ENCODE measurements at regions not wholly inside any gene's neighbourhood (a gene's known extent, or its start where the extent isn't known, plus 50 kb on each side); places are given as distances from the start of the nearest gene placed in this dataset.

DNA sequence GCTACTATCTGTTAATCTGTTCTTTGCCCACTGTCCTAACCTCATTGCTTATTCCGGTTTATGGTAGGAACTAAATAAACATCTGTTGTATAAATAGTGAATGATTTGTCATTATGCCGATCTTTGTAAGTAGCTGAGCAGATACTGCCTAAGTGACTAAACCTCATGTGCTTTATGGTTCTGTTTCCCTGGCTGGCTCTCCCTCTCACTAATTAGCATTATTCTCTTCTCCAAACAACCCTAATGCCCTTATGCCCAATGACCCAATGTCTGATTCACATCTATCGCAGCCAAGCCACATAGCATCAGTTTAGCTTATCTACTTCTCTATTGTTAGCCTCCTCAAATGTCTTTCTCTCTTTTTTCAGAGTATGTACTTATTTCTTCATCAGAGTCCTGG, 462.3 kb upstream of the POT1 start:
- H3K79me2 ChIP-seq (replicated peaks; ENCODE audit: insufficient read depth) = no peaks in the 10 kb centered on the region
- DNase-seq (ENCODE audit: low spot score) (no peak), ATAC-seq (no peak)
- TF ChIP-seq POLR2AphosphoS5 (IDR thresholded peaks at IDR 0.05; ENCODE audit: low read depth) (no peak), ZNF114 (CRISPR knock-in tag; IDR thresholded peaks at IDR 0.05) (no peak), CREB1 (CRISPR knock-in tag; IDR thresholded peaks at IDR 0.05; ENCODE audit: low read depth) (no peak), ZNF331 (CRISPR knock-in tag; IDR thresholded peaks at IDR 0.05; ENCODE audit: low read depth) (no peak), EZH2phosphoT487 (IDR thresholded peaks at IDR 0.05; ENCODE audit: unreplicated experiment) (no peak), JUNB (IDR thresholded peaks at IDR 0.05; ENCODE audit: unreplicated experiment) (no peak), NANOG (IDR thresholded peaks at IDR 0.05; ENCODE audit: borderline replicate concordance) (no peak), EZH2 (IDR thresholded peaks at IDR 0.05; ENCODE audit: low read depth, unreplicated experiment) (no peak), STAT1 (IDR thresholded peaks at IDR 0.05; ENCODE audit: unreplicated experiment) (no peak)
- TF ChIP-seq, protein P1, sequence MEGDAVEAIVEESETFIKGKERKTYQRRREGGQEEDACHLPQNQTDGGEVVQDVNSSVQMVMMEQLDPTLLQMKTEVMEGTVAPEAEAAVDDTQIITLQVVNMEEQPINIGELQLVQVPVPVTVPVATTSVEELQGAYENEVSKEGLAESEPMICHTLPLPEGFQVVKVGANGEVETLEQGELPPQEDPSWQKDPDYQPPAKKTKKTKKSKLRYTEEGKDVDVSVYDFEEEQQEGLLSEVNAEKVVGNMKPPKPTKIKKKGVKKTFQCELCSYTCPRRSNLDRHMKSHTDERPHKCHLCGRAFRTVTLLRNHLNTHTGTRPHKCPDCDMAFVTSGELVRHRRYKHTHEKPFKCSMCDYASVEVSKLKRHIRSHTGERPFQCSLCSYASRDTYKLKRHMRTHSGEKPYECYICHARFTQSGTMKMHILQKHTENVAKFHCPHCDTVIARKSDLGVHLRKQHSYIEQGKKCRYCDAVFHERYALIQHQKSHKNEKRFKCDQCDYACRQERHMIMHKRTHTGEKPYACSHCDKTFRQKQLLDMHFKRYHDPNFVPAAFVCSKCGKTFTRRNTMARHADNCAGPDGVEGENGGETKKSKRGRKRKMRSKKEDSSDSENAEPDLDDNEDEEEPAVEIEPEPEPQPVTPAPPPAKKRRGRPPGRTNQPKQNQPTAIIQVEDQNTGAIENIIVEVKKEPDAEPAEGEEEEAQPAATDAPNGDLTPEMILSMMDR (conservative IDR thresholded peaks at IDR 0.05; ENCODE audit: low read depth in 2 of 2) = no peak
- TF ChIP-seq, protein P2, sequence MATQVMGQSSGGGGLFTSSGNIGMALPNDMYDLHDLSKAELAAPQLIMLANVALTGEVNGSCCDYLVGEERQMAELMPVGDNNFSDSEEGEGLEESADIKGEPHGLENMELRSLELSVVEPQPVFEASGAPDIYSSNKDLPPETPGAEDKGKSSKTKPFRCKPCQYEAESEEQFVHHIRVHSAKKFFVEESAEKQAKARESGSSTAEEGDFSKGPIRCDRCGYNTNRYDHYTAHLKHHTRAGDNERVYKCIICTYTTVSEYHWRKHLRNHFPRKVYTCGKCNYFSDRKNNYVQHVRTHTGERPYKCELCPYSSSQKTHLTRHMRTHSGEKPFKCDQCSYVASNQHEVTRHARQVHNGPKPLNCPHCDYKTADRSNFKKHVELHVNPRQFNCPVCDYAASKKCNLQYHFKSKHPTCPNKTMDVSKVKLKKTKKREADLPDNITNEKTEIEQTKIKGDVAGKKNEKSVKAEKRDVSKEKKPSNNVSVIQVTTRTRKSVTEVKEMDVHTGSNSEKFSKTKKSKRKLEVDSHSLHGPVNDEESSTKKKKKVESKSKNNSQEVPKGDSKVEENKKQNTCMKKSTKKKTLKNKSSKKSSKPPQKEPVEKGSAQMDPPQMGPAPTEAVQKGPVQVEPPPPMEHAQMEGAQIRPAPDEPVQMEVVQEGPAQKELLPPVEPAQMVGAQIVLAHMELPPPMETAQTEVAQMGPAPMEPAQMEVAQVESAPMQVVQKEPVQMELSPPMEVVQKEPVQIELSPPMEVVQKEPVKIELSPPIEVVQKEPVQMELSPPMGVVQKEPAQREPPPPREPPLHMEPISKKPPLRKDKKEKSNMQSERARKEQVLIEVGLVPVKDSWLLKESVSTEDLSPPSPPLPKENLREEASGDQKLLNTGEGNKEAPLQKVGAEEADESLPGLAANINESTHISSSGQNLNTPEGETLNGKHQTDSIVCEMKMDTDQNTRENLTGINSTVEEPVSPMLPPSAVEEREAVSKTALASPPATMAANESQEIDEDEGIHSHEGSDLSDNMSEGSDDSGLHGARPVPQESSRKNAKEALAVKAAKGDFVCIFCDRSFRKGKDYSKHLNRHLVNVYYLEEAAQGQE (IDR thresholded peaks at IDR 0.05; ENCODE audit: unreplicated experiment) = no peak
- TF ChIP-seq, protein P3, sequence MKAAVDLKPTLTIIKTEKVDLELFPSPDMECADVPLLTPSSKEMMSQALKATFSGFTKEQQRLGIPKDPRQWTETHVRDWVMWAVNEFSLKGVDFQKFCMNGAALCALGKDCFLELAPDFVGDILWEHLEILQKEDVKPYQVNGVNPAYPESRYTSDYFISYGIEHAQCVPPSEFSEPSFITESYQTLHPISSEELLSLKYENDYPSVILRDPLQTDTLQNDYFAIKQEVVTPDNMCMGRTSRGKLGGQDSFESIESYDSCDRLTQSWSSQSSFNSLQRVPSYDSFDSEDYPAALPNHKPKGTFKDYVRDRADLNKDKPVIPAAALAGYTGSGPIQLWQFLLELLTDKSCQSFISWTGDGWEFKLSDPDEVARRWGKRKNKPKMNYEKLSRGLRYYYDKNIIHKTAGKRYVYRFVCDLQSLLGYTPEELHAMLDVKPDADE (IDR thresholded peaks at IDR 0.05) = no peak
- TF ChIP-seq, protein P4, sequence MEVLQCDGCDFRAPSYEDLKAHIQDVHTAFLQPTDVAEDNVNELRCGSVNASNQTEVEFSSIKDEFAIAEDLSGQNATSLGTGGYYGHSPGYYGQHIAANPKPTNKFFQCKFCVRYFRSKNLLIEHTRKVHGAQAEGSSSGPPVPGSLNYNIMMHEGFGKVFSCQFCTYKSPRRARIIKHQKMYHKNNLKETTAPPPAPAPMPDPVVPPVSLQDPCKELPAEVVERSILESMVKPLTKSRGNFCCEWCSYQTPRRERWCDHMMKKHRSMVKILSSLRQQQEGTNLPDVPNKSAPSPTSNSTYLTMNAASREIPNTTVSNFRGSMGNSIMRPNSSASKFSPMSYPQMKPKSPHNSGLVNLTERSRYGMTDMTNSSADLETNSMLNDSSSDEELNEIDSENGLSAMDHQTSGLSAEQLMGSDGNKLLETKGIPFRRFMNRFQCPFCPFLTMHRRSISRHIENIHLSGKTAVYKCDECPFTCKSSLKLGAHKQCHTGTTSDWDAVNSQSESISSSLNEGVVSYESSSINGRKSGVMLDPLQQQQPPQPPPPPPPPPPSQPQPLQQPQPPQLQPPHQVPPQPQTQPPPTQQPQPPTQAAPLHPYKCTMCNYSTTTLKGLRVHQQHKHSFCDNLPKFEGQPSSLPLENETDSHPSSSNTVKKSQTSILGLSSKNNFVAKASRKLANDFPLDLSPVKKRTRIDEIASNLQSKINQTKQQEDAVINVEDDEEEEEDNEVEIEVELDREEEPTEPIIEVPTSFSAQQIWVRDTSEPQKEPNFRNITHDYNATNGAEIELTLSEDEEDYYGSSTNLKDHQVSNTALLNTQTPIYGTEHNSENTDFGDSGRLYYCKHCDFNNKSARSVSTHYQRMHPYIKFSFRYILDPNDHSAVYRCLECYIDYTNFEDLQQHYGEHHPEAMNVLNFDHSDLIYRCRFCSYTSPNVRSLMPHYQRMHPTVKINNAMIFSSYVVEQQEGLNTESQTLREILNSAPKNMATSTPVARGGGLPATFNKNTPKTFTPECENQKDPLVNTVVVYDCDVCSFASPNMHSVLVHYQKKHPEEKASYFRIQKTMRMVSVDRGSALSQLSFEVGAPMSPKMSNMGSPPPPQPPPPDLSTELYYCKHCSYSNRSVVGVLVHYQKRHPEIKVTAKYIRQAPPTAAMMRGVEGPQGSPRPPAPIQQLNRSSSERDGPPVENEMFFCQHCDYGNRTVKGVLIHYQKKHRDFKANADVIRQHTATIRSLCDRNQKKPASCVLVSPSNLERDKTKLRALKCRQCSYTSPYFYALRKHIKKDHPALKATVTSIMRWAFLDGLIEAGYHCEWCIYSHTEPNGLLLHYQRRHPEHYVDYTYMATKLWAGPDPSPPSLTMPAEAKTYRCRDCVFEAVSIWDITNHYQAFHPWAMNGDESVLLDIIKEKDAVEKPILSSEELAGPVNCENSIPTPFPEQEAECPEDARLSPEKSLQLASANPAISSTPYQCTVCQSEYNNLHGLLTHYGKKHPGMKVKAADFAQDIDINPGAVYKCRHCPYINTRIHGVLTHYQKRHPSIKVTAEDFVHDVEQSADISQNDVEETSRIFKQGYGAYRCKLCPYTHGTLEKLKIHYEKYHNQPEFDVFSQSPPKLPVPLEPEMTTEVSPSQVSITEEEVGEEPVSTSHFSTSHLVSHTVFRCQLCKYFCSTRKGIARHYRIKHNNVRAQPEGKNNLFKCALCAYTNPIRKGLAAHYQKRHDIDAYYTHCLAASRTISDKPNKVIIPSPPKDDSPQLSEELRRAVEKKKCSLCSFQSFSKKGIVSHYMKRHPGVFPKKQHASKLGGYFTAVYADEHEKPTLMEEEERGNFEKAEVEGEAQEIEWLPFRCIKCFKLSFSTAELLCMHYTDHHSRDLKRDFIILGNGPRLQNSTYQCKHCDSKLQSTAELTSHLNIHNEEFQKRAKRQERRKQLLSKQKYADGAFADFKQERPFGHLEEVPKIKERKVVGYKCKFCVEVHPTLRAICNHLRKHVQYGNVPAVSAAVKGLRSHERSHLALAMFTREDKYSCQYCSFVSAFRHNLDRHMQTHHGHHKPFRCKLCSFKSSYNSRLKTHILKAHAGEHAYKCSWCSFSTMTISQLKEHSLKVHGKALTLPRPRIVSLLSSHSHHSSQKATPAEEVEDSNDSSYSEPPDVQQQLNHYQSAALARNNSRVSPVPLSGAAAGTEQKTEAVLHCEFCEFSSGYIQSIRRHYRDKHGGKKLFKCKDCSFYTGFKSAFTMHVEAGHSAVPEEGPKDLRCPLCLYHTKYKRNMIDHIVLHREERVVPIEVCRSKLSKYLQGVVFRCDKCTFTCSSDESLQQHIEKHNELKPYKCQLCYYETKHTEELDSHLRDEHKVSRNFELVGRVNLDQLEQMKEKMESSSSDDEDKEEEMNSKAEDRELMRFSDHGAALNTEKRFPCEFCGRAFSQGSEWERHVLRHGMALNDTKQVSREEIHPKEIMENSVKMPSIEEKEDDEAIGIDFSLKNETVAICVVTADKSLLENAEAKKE (CRISPR knock-in tag; IDR thresholded peaks at IDR 0.05) = no peak
- no peaks in the 10 kb centered on the region for H3K4me1 ChIP-seq (ENCODE audit: insufficient read depth)
- no peaks in the 10 kb centered on the region for H3K27me3 Mint-ChIP-seq (ENCODE audit: insufficient read depth, low read depth, poor library complexity)
- H3K9me2 ChIP-seq (ENCODE audit: insufficient read depth) = no peaks in the 10 kb centered on the region
- no peaks in the 10 kb centered on the region for H3K36me3 Mint-ChIP-seq (ENCODE audit: low read depth)
- no peak overlapping the region for H3K4me2 ChIP-seq
- H3K4me3 ChIP-seq = no peak overlapping the region
- no peaks in the 10 kb centered on the region for H3K9me3 Mint-ChIP-seq
- H3K4me1 Mint-ChIP-seq = no peaks in the 10 kb centered on the region; the same call in 2 of the 3 replicates
- no peak overlapping the region for H2AFZ ChIP-seq
- H4K20me1 ChIP-seq (replicated peaks; ENCODE audit: insufficient read depth) = no peaks in the 10 kb centered on the region
- H3K36me3 ChIP-seq (ENCODE audit: insufficient read depth) = no peaks in the 10 kb centered on the region
- no peak overlapping the region for H3K27ac Mint-ChIP-seq
- no peak overlapping the region for H3K27ac ChIP-seq (ENCODE audit: low read depth)
- H3F3A ChIP-seq (replicated peaks; ENCODE audit: low read depth) = no peaks in the 10 kb centered on the region
- H3K4me3 Mint-ChIP-seq = no peak overlapping the region
- no peaks in the 10 kb centered on the region for H3K27me3 ChIP-seq (ENCODE audit: insufficient read depth)

Measured in GM23338 (cell line).